NOMO-1 treated with DMSO at 0.1 percent for 48 hours (cell line): ENCODE measurements at regions not wholly inside any gene's neighbourhood (a gene's known extent, or its start where the extent isn't known, plus 50 kb on each side); places are given as distances from the start of the nearest gene placed in this dataset.

Experiments used
- DNase-seq: peaks from one replicate; lab custom pipeline; 2025; ENCODE audit not compliant: unreplicated experiment; lab: John Stamatoyannopoulos, UW

- peak; percentile 33 for DNase-seq
These were observed 497.6 kb upstream of the FAM98A start for GRCh38 chr2:34096562-34097171.

GRCh38 chr2:34093790-34094189 lies 494.7 kb upstream of the FAM98A start:
- no peak for DNase-seq

- no peak for DNase-seq
These were observed 471.1 kb upstream of the FAM98A start for GRCh38 chr2:34070196-34070595.

DNA sequence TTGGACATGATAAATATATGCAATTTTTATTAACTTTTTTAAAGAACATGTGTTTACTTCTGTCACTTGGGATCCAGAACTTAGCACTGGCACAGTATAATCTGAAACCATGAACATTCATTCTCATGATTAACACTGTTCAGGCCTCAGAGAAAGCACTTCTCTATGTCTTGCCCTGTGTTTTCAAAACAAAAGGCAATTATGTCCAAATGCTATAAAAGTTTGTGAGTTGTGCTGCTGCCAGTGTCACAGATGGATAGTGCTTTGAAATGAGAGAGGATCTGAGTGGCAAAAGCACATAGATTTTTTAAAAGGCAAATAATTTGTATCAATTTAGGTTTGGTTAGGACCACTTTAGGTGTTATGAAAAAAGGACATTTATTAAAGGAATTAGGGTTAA lies 470.5 kb upstream of the FAM98A start:
- no peak for DNase-seq

GRCh38 chr2:34050413-34050812 lies 451.3 kb upstream of the FAM98A start:
- no peak for DNase-seq

DNA sequence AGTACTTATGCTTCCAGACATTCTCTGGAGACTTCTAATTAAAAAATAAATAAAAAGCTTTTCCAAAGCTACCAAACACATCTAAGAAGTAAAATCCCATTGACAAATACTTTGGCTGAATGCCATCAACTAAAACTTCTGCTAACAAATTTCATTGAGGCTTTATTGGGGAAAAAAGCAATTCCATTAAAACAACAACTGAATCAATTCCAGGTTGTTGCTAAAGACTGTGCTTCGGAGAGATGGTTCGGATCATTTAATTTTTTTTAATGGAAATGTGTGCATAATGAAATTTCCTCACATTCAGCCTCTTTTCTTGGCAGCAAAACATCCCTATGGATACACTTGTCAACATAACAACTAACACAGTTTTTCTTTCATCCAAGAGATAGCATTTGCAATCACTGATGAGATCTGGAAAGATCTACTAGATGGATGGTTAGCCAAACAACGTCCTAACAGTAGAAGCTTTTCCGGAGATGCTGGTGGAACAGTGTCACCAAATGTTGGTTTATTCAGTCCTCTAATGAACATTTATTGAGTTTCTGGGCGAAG lies 446.1 kb upstream of the FAM98A start:
- DNase-seq: no peak

DNA sequence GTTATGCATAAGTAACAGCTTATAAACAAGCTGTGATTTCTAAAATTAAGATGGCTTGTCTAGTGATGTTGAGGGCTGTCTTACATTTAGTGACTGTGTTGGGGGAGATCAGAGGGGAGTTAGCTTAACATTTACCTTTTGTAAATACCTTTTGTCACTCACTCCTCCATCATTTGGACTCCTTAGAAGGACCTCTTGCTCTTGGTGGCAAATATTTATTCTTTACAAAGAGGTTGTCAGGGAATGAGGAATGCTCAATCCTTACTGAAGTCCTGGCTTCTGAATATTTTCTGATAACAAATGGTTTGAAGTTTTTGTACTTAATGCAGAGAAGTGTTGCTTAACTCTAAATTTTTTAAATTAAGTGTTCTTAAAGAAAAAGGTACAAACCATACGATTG lies 438.8 kb upstream of the FAM98A start:
- DNase-seq: no peak

DNA sequence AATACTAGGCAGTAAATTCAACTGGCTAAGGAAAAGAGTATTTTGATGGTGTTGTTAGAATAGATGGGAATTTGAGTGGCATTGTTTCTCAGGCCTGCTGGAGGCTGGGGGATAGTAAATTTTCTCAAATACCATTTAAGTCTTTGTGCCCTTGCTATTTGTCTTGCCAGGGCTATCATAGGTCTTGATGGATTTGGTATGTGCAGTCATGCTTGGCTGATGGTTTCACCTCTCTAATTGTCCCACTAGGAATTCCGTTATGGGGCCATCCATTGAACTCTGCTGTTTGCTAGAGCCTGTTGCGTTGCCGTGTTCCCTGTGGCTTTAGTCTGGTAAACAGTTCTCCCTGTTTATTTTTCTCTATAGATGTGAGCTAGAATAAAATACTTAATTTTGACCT lies 438.1 kb upstream of the FAM98A start:
- DNase-seq: no peak

GRCh38 chr2:34031097-34031496 lies 432.0 kb upstream of the FAM98A start:
- no peak for DNase-seq

- no peak for DNase-seq
These were observed 431.2 kb upstream of the FAM98A start for GRCh38 chr2:34030273-34030672.

DNA sequence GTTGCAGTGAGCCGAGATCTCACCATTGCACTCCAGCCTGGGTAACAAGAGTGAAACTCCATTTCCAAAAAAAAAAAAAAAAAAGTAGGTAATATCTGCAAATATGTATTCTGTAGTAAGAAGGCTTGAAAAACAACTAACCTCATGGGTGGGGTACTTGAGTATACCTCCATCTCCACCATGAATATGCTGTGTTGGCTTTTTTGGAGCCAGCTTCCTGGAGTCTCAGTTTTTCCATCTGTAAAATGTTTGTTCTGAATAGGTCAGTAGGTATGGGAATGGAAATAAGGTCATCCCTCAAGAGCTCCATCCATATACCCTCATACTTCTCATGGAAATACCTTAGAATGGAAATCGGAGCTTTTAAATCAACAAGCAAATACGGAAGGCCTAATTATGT lies 430.0 kb upstream of the FAM98A start:
- DNase-seq: no peak

- no peak for DNase-seq
These were observed 426.1 kb upstream of the FAM98A start for GRCh38 chr2:34025196-34025595.

DNA sequence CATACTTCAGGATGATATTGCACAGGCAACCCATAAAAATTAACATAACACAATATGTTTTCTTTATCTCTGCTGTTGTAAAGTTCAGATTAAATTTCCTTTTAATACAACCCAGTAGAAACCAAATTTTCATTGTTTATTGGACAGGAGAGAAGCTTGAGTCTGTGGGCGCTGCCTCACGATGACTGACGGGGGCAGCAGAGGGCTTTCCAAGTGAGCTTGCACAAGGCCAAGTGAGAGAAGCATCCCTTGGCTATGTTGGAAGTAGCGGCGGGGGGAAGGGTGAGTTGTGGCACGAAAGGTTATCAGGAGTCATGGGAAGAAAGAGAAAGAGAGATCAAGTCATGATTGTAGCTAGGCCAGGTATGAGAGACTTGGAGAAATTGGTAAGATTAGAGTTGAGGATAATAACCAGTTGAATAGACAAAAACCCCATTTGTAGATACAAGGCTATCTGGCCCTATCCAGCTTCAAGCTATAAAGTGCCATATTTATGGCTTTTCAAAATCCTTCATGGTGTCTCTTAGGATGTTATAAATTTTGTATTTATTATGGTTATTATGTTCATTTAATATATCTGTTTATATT lies 413.7 kb upstream of the FAM98A start:
- peak; percentile 18 for DNase-seq

DNA sequence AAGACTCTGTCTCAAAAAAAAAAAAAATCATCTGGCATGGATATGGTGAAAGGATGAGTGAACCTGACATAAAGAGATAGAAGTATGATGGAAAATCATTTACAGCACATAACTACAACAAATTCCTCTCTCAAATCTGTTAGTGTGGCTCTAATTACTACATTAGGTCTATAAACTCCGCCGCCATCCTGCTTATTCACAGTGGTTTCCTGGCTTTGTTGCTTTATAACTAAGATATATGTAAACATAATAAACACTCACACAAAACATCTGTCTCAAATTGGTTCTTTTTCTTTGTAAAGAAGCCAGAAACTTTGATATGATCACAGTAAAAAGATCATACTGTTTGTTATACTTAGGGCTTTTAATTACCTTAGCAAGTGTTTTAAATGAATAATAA lies 412.6 kb upstream of the FAM98A start:
- no peak for DNase-seq

DNA sequence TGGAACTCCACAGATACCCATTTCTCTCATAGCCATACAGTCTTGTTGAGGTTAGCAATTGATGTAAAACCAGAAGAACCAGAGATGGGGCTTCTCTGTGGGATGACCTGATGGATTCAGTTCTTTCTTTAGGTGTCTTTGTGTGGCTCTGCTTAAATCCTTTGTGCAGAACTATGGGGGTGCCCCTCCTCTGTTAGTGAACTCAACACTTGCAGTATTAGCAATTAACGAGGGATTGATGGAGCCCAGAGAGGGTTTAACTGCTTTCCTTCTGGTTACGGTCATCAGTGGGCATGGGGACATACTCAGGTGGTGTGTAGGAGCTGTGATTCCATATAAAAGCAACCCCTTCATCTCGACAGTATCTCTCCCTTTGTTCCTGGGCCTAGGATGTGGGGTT lies 406.8 kb upstream of the FAM98A start:
- DNase-seq: no peak

- DNase-seq: no peak
These were observed 405.8 kb upstream of the FAM98A start for GRCh38 chr2:34004936-34005335.

DNA sequence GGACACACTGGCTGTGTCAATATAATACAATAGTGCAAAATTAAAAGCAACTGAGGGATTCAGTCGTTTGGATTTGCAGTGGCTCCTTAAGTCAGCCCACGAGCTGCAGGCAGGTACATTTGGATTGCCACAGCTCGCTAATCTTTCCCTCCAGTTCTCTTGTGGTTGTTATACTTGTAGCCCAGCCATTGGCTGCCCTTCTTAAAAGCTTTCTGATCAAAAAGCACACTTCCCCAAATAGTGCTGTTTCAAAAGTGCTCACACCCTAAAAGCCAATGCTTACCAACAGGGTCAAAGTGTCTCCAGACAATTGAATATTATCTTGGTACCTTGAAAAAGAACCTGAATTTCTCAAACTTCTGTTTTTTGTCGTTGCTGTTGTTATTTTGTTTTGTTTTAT lies 404.7 kb upstream of the FAM98A start:
- peak; percentile 2 for DNase-seq

- DNase-seq: no peak
These were observed 402.5 kb upstream of the FAM98A start for GRCh38 chr2:34001557-34001956.

DNA sequence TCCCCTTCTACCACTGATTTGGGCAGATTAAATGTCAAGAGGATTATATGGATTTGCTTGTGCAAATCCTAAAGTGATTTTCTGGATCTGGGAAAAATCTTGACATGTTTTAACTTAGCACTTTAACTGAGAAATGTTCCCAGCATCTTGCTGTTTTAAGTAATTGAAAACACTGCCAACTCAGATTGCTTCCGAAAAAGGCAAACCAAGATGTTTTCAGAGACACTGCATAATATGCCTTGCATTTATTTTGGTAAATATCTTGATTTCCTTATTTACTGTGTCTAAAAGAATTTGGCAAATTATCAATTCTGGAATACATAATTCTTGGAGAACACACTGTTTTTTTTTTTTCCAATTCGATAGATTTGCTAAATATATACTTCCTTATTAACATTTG lies 385.0 kb upstream of the FAM98A start:
- no peak for DNase-seq

GRCh38 chr2:33978471-33978870 lies 379.4 kb upstream of the FAM98A start:
- DNase-seq: no peak

DNA sequence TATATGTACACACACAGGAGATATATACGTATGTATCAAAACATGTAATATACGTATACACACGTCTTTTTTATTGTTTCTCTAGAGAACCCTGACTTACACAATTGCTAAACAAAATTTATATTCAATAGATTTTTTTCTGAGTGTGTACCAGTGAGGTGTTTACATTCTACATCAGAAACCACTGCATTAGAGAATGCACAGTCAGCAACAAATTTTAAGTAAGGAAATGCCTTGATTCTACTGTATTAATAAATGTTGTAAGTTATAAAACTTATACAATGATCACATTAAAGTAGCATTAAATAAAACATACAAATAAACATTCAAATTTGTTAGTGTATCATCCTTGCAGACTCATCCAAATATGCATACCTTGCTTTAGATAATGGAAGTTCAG lies 376.4 kb upstream of the FAM98A start:
- no peak for DNase-seq

DNA sequence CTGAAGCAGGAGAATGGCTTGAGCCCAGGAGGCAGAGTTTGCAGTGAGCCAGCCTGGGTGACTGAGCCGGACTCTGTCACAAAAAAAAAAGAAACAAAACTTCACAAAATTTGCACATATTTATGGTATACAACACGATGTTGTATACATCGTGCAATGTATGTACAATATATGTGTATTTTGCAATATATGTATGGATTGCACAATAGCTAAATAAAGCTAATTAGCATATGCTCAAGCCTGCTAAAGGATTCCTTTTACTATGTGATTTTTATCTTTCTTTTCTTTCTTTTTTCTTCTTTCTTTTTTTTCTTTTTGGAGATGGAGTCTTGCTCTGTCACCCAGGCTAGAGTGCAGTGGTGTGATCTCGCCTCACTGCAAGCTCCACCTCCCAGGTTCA lies 368.0 kb upstream of the FAM98A start:
- no peak for DNase-seq

DNA sequence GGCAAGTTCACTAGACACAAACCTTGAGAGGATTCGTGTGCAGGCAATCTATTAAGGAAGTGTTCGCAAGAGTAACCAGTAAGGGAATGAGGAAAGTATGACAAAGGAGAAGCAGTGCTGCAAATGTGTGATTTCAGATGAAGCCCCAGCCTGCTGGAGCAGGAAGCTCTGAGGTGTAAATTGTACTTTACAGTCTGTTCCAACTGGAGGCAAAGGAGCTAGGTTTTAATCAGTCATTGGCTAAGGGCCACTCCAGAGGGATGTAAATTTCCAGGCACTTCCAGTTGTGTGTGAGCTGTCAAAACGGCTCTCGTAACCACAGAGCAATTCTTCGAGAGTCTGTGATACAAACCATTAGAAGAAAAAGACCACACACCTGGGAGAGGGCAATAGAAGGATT lies 359.5 kb upstream of the FAM98A start:
- no peak for DNase-seq
